DOHH2 (cell line): ENCODE measurements at regions not wholly inside any gene's neighbourhood (a gene's known extent, or its start where the extent isn't known, plus 50 kb on each side); places are given as distances from the start of the nearest gene placed in this dataset.

ENCODE experiments used
- H3F3A ChIP-seq: fragments of 200-600 bp; sonication (generic), shearing (Covaris generic); 2 replicates; pipeline ENCODE4 v1.6.0; 2016; ENCODE audit warnings: antibody characterized with exemption, mild to moderate bottlenecking; ENCODE audit not compliant: control insufficient read depth, insufficient read depth
- H3K27ac ChIP-seq: fragments of 200-600 bp; sonication (generic); 2 replicates; pipeline ENCODE4 v1.5.1; 2014; ENCODE audit warnings: low read depth, mild to moderate bottlenecking, low read length, moderate library complexity
- H3K27me3 ChIP-seq: fragments of 200-600 bp; sonication (generic); 2 replicates; pipeline ENCODE4 v1.6.1; 2014; ENCODE audit warnings: mild to moderate bottlenecking, low read length, mixed read lengths; ENCODE audit not compliant: control insufficient read depth
- H3K36me3 ChIP-seq: fragments of 200-600 bp; sonication (generic); 2 replicates; pipeline ENCODE4 v1.6.1; 2014; ENCODE audit warnings: mild to moderate bottlenecking, low read length, moderate library complexity, mixed read lengths; ENCODE audit not compliant: control insufficient read depth
- H3K4me1 ChIP-seq: fragments of 200-600 bp; sonication (generic); 2 replicates; pipeline ENCODE4 v1.6.1; 2014; ENCODE audit warnings: mild to moderate bottlenecking, low read length, mixed read lengths; ENCODE audit not compliant: control insufficient read depth
- H3K4me2 ChIP-seq: fragments of 200-600 bp; sonication (generic); 2 replicates; pipeline ENCODE4 v1.6.0; 2014; ENCODE audit warnings: mild to moderate bottlenecking, low read length, moderate library complexity
- H3K4me3 ChIP-seq: fragments of 200-600 bp; sonication (generic); 2 replicates; pipeline ENCODE4 v1.5.1; 2014; ENCODE audit warnings: mild to moderate bottlenecking, low read length, mixed read lengths
- H3K79me2 ChIP-seq: fragments of 200-600 bp; sonication (generic); 2 replicates; pipeline ENCODE4 v1.6.1; 2014; ENCODE audit warnings: mild to moderate bottlenecking, low read length, mixed read lengths; ENCODE audit not compliant: control insufficient read depth
- H3K9me2 ChIP-seq: fragments of 200-600 bp; sonication (generic); replicated peaks from 2 replicates; pipeline ENCODE4 v1.6.1; 2014; ENCODE audit warnings: mild to moderate bottlenecking, low read length, mixed read lengths; ENCODE audit not compliant: control insufficient read depth
- H3K9me3 ChIP-seq: fragments of 200-600 bp; sonication (generic); 2 replicates; pipeline ENCODE4 v1.6.1; 2014; ENCODE audit warnings: antibody characterized with exemption, low read length, mixed read lengths; ENCODE audit not compliant: control insufficient read depth, insufficient read depth
- H4K20me1 ChIP-seq: fragments of 200-600 bp; sonication (generic); 2 replicates; pipeline ENCODE4 v1.6.0; 2014; ENCODE audit warnings: low read depth, mild to moderate bottlenecking, antibody characterized with exemption, low read length, moderate library complexity; ENCODE audit not compliant: control insufficient read depth, insufficient read depth
- CTCF ChIP-seq: fragments of 200-600 bp; sonication (generic); IDR thresholded peaks from one replicate; pipeline ENCODE4 v1.5.1; 2014; ENCODE audit warnings: antibody characterized with exemption, mild to moderate bottlenecking, low read depth, low read length; ENCODE audit not compliant: poor library complexity, severe bottlenecking
- EZH2phosphoT487 ChIP-seq: fragments of 200-600 bp; sonication (generic); IDR thresholded peaks from 2 replicates; pipeline ENCODE4 v1.6.1; 2017; ENCODE audit warnings: borderline replicate concordance, mild to moderate bottlenecking, antibody characterized with exemption, low read length, moderate library complexity, mixed read lengths

DNA sequence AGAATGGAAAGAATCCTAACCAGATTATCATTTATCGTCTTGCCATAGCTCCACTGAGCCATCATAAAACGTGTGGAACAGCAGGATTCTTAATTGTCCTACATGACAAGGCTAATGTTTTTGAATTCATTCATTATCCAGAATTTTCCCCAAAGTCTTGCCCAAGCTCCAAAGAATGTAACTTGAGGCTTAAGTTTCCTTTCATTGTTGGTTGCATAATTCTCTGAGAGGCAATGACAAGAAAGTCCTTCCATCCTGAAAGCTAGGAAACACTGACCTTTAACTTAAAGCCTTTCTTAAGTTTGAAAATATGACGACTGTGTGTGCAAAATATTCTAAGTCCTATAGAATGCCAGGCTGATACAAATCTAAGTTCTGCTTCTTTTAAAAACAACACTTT is 546.1 kb downstream of the SUCLA2 start:
- Histone ChIP-seq H3K27me3 (no peaks in the 10 kb centered on the region), H3K9me3 (no peaks in the 10 kb centered on the region), H3K4me3 (no peak overlapping the region), H3K9me2 (no peaks in the 10 kb centered on the region), H3K4me2 (no peak overlapping the region), H4K20me1 (no peaks in the 10 kb centered on the region), H3K27ac (no peak overlapping the region), H3K79me2 (no peaks in the 10 kb centered on the region), H3K4me1 (no peaks in the 10 kb centered on the region), H3F3A (no peaks in the 10 kb centered on the region), H3K36me3 (no peaks in the 10 kb centered on the region)
- no peak for TF ChIP-seq EZH2phosphoT487
- TF ChIP-seq CTCF: no peak

GRCh38 chr13:47437406-47437805 is 540.6 kb upstream of the HTR2A start:
- Histone ChIP-seq H3K27ac (no peak overlapping the region), H3K4me2 (no peak overlapping the region), H3K4me3 (no peak overlapping the region), H3K79me2 (no peaks in the 10 kb centered on the region), H3F3A (no peaks in the 10 kb centered on the region), H3K9me2 (no peaks in the 10 kb centered on the region), H3K9me3 (no peaks in the 10 kb centered on the region), H3K27me3 (no peaks in the 10 kb centered on the region), H4K20me1 (no peaks in the 10 kb centered on the region), H3K36me3 (no peaks in the 10 kb centered on the region), H3K4me1 (no peaks in the 10 kb centered on the region)
- no peak for TF ChIP-seq CTCF
- TF ChIP-seq EZH2phosphoT487: no peak

GRCh38 chr13:47433461-47434005 is 536.7 kb upstream of the HTR2A start:
- H3K4me1 ChIP-seq: no peaks in the 10 kb centered on the region
- H3K9me3 ChIP-seq: no peaks in the 10 kb centered on the region
- H3K9me2 ChIP-seq: no peaks in the 10 kb centered on the region
- H4K20me1 ChIP-seq: no peaks in the 10 kb centered on the region
- TF ChIP-seq CTCF (no peak), EZH2phosphoT487 (no peak)
- H3K27ac ChIP-seq: no peak overlapping the region
- H3K36me3 ChIP-seq: no peaks in the 10 kb centered on the region
- no peaks in the 10 kb centered on the region; the same call in 1 of the 2 replicates for H3K27me3 ChIP-seq
- no peaks in the 10 kb centered on the region for H3F3A ChIP-seq
- no peak overlapping the region for H3K4me2 ChIP-seq
- no peaks in the 10 kb centered on the region for H3K79me2 ChIP-seq
- no peak overlapping the region for H3K4me3 ChIP-seq
